ENCODE measurements at regions not wholly inside any gene's neighbourhood (a gene's known extent, or its start where the extent isn't known, plus 50 kb on each side); places are given as distances from the start of the nearest gene placed in this dataset.

GRCh38 chr22:44407987-44408828 is 89.8 kb downstream of the RTL6 start:
- Histone ChIP-seq H3K27ac (no peak overlapping the region), H3K9me3 (no peaks in the 10 kb centered on the region), H3K4me1 (no peaks in the 10 kb centered on the region), H3K27me3 (peaks cover 0 to 25% of the 10 kb centered on the region in 2 donors), H3K36me3 (no peaks in the 10 kb centered on the region), H3K4me3 (no peak overlapping the region)
- intact Hi-C loops (cut with DNase I; ENCODE audit: low total_unique reads): no loop called here
- TF ChIP-seq POLR2A (IDR thresholded peaks at IDR 0.05): no peak
- TF ChIP-seq CTCF (IDR thresholded peaks at IDR 0.05): no peak
- TF ChIP-seq POLR2AphosphoS5 (IDR thresholded peaks at IDR 0.05): no peak
- peak in 1 of 2 donors; percentile 37 for DNase-seq (ENCODE audit: low spot score in 2 of 2)

- Histone ChIP-seq H3K9me3 (no peaks in the 10 kb centered on the region), H3K36me3 (no peaks in the 10 kb centered on the region), H3K27me3 (peaks cover 0 to 26% of the 10 kb centered on the region in 2 donors), H3K4me3 (no peak overlapping the region), H3K4me1 (no peaks in the 10 kb centered on the region), H3K27ac (no peak overlapping the region)
- TF ChIP-seq CTCF (IDR thresholded peaks at IDR 0.05) (no peak), POLR2AphosphoS5 (IDR thresholded peaks at IDR 0.05) (no peak), POLR2A (IDR thresholded peaks at IDR 0.05) (no peak)
- peak in 1 of 2 donors; percentile 31 for DNase-seq (ENCODE audit: low spot score in 2 of 2)
- intact Hi-C loops (cut with DNase I; ENCODE audit: low total_unique reads): no loop called here
Measured at GRCh38 chr22:44407171-44407986, 90.7 kb downstream of the RTL6 start.

GRCh38 chr22:44406341-44407170 is 91.5 kb downstream of the RTL6 start:
- DNase-seq (ENCODE audit: low spot score in 2 of 2): peak in 1 of 2 donors; percentile 14

GRCh38 chr22:44405661-44406060 is 92.4 kb downstream of the RTL6 start:
- intact Hi-C loops (cut with DNase I; ENCODE audit: low total_unique reads): no loop called here
- Histone ChIP-seq H3K27ac (no peak overlapping the region), H3K4me3 (no peak overlapping the region), H3K4me1 (no peaks in the 10 kb centered on the region), H3K36me3 (no peaks in the 10 kb centered on the region), H3K9me3 (no peaks in the 10 kb centered on the region), H3K27me3 (peaks cover 0 to 12% of the 10 kb centered on the region in 2 donors)
- no peak for TF ChIP-seq POLR2AphosphoS5 (IDR thresholded peaks at IDR 0.05)
- no peak for TF ChIP-seq POLR2A (IDR thresholded peaks at IDR 0.05)
- TF ChIP-seq CTCF (IDR thresholded peaks at IDR 0.05): no peak
- peak in 1 of 2 donors; percentile 7 for DNase-seq (ENCODE audit: low spot score in 2 of 2)

More at GRCh38 chr22:44406341-44407170, 91.5 kb downstream of the RTL6 start:
- Histone ChIP-seq H3K9me3 (no peaks in the 10 kb centered on the region), H3K27me3 (peaks cover 0 to 20% of the 10 kb centered on the region in 2 donors), H3K4me1 (no peaks in the 10 kb centered on the region), H3K27ac (no peak overlapping the region), H3K36me3 (no peaks in the 10 kb centered on the region), H3K4me3 (no peak overlapping the region)
- intact Hi-C loops (cut with DNase I; ENCODE audit: low total_unique reads): no loop called here
- TF ChIP-seq POLR2AphosphoS5 (IDR thresholded peaks at IDR 0.05): no peak
- TF ChIP-seq POLR2A (IDR thresholded peaks at IDR 0.05): no peak
- TF ChIP-seq CTCF (IDR thresholded peaks at IDR 0.05): no peak
